K562 (cell line): ENCODE measurements at regions not wholly inside any gene's neighbourhood (a gene's known extent, or its start where the extent isn't known, plus 50 kb on each side); places are given as distances from the start of the nearest gene placed in this dataset.

Source experiments
- CBFA2T3 ChIP-seq: fragments of 450-650 bp; IDR thresholded peaks from 2 replicates; pipeline ENCODE4 v1.6.1; 2017
- CBX3 ChIP-seq, 2 experiments: IDR thresholded peaks; 1 replicate in 1 of 2; 2 replicates in 1 of 2; pipeline ENCODE4 v1.6.1; 2012; ENCODE audit warnings: inconsistent platforms in 2 of 2, low read length in 2 of 2, borderline replicate concordance in 1 of 2, control low read depth in 1 of 2
- CCAR2 ChIP-seq: fragments of 200-400 bp; formaldehyde crosslinking; IDR thresholded peaks from 2 replicates; pipeline ENCODE4 v1.6.1; 2017; ENCODE audit warnings: mild to moderate bottlenecking, low read depth, low read length
- DPF2 ChIP-seq: fragments of 450-650 bp; IDR thresholded peaks from 2 replicates; pipeline ENCODE4 v1.6.1; 2016
- FUS ChIP-seq: fragments of 200-400 bp; formaldehyde crosslinking; optimal IDR thresholded peaks from 2 replicates; pipeline ENCODE3; 2017; ENCODE audit warnings: low read depth, low read length
- GABPB2 ChIP-seq: fragments of 250-450 bp; sonication (Bioruptor Pico); conservative IDR thresholded peaks from 2 replicates; pipeline ENCODE4 v1.5.1; 2021; ENCODE audit warnings: mild to moderate bottlenecking
- HCFC1 ChIP-seq: IDR thresholded peaks from 2 replicates; pipeline ENCODE4 v1.6.1; 2012; ENCODE audit warnings: low read depth, low read length, improper control_type of control experiment
- HIVEP1 ChIP-seq: fragments of 250-450 bp; sonication (Bioruptor Pico); IDR thresholded peaks from 2 replicates; pipeline ENCODE4 v1.4.0; 2020; ENCODE audit warnings: mild to moderate bottlenecking
- HNRNPLL ChIP-seq: fragments of 200-400 bp; formaldehyde crosslinking; IDR thresholded peaks from 2 replicates; pipeline ENCODE4 v1.6.1; 2017; ENCODE audit warnings: low read length, low read depth, mild to moderate bottlenecking; ENCODE audit not compliant: poor library complexity, severe bottlenecking
- KDM1A ChIP-seq, 2 experiments: fragments of 450-650 bp; IDR thresholded peaks; 2 replicates each; pipeline ENCODE4 v1.6.1; 2016; ENCODE audit warnings: mild to moderate bottlenecking in 2 of 2
- LCOR ChIP-seq: sonication (generic); formaldehyde crosslinking; IDR thresholded peaks from 2 replicates; pipeline ENCODE4 v1.8.0; 2022; ENCODE audit warnings: mild to moderate bottlenecking, missing genetic modification reagents
- MECOM ChIP-seq: fragments of 250-450 bp; sonication (Bioruptor Pico); IDR thresholded peaks from 2 replicates; pipeline ENCODE4 v1.8.0; 2022; ENCODE audit warnings: inconsistent platforms
- MEIS2 ChIP-seq: fragments of 450-650 bp; IDR thresholded peaks from 2 replicates; pipeline ENCODE4 v1.6.1; 2014; ENCODE audit warnings: mild to moderate bottlenecking; ENCODE audit not compliant: partially characterized antibody
- PCBP1 ChIP-seq: fragments of 200-400 bp; formaldehyde crosslinking; IDR thresholded peaks from 2 replicates; pipeline ENCODE4 v1.6.1; 2018; ENCODE audit warnings: mild to moderate bottlenecking, low read depth, low read length; ENCODE audit not compliant: poor library complexity, severe bottlenecking
- POLR2B ChIP-seq: fragments of 450-650 bp; IDR thresholded peaks from 2 replicates; pipeline ENCODE4 v1.6.1; 2018; ENCODE audit warnings: low read depth; ENCODE audit not compliant: partially characterized antibody
- POLR2G ChIP-seq: fragments of 200-400 bp; formaldehyde crosslinking; IDR thresholded peaks from 2 replicates; pipeline ENCODE4 v1.6.1; 2017; ENCODE audit warnings: low read depth, mild to moderate bottlenecking, antibody characterized with exemption, low read length, moderate library complexity
- POLR3A ChIP-seq: IDR thresholded peaks from 2 replicates; pipeline ENCODE4 v1.6.1; 2011; ENCODE audit warnings: borderline replicate concordance, mild to moderate bottlenecking, moderate library complexity; ENCODE audit not compliant: insufficient read length, insufficient read depth; ENCODE audit errors: extremely low read depth
- PRMT5 ChIP-seq: sonication (generic); formaldehyde crosslinking; IDR thresholded peaks from 2 replicates; pipeline ENCODE4 v1.5.0; 2020; ENCODE audit warnings: missing genetic modification reagents
- RBFOX2 ChIP-seq: fragments of 200-400 bp; formaldehyde crosslinking; IDR thresholded peaks from 2 replicates; pipeline ENCODE4 v1.6.1; 2017; ENCODE audit warnings: low read depth, mild to moderate bottlenecking, low read length, moderate library complexity
- RBM39 ChIP-seq: fragments of 200-400 bp; formaldehyde crosslinking; optimal IDR thresholded peaks from 2 replicates; pipeline ENCODE3; 2018; ENCODE audit warnings: low read depth, low read length
- SMARCE1 ChIP-seq: fragments of 450-650 bp; IDR thresholded peaks from 2 replicates; pipeline ENCODE4 v1.7.1; 2016; ENCODE audit warnings: mild to moderate bottlenecking
- TEAD4 ChIP-seq, 2 experiments: sonication (generic) in 1 of 2; formaldehyde crosslinking in 1 of 2; IDR thresholded peaks; 2 replicates each; pipeline versions ENCODE4 v1.6.1 to v1.8.0; 2012 to 2022; ENCODE audit warnings: borderline replicate concordance in 1 of 2, inconsistent platforms in 1 of 2, low read length in 1 of 2, mild to moderate bottlenecking in 1 of 2, missing genetic modification reagents in 1 of 2
- TRIM28 ChIP-seq: fragments of 450-650 bp; IDR thresholded peaks from 2 replicates; pipeline ENCODE4 v1.6.1; 2017
- XRCC5 ChIP-seq: fragments of 200-400 bp; formaldehyde crosslinking; IDR thresholded peaks from 2 replicates; pipeline ENCODE4 v1.6.1; 2017; ENCODE audit warnings: low read depth, mild to moderate bottlenecking, low read length
- ZNF134 ChIP-seq: fragments of 250-450 bp; sonication (Bioruptor Pico); conservative IDR thresholded peaks from 2 replicates; pipeline ENCODE4 v1.4.0; 2020
- ZNF282 ChIP-seq: sonication (generic); formaldehyde crosslinking; IDR thresholded peaks from 2 replicates; pipeline ENCODE4 v1.8.1; 2023; ENCODE audit warnings: missing genetic modification reagents
- ZNF551 ChIP-seq: fragments of 250-450 bp; sonication (Bioruptor Pico); IDR thresholded peaks from 2 replicates; pipeline ENCODE4 v1.5.0; 2021; ENCODE audit warnings: mild to moderate bottlenecking, moderate library complexity
- ZNF785 ChIP-seq: fragments of 250-450 bp; sonication (Bioruptor Pico); IDR thresholded peaks from 2 replicates; pipeline ENCODE4 v1.4.0; 2020; ENCODE audit warnings: mild to moderate bottlenecking
- TF ChIP-seq, protein P1 (sequence below): fragments of 250-450 bp; sonication (Bioruptor Pico); IDR thresholded peaks from 2 replicates; pipeline ENCODE4 v1.8.0; 2022; ENCODE audit warnings: moderate library complexity, mild to moderate bottlenecking, inconsistent platforms
- TF ChIP-seq, protein P2 (sequence below): fragments of 450-650 bp; IDR thresholded peaks from 2 replicates; pipeline ENCODE4 v1.6.1; 2016
- TF ChIP-seq, protein P3 (sequence below): fragments of 250-450 bp; sonication (Bioruptor Pico); IDR thresholded peaks from 2 replicates; pipeline ENCODE4 v1.5.1; 2021; ENCODE audit warnings: mild to moderate bottlenecking

DNA sequence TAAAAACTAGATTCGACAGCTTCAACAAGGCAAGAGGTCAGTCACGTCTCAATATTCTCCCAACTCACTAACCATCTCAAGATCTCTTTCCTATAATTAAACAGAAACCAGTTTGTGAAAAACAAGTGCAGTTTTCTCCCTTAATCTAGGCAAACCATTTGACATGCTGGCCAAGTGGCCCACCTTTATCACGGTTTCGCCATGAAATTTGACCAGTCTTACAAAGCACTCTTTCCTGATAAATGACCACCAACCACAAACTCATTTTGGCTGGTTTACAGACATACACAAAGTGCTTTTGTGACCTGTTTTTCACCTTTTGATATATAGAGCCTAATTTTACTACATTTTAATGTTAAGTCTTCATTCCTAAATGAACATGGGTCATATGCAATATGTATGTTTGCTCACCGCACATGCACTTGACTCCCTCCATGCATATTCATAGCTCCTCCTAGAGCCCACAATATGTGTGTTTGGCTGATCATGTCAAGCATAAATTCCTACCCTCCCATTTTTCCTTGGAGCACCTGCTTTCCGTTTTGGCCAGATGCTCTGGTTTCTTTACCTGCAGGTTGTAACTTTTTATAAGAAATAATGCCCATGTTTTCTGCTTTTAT is 385.1 kb downstream of the RAD51AP2 start (continued):
- no peak for TF ChIP-seq ZNF134 (CRISPR knock-in tag)
- peak; percentile 95 for TF ChIP-seq TEAD4 (IDR thresholded peaks at IDR 0.05; ENCODE audit: low read length)
- no peak for TF ChIP-seq TEAD4 (CRISPR knock-in tag; IDR thresholded peaks at IDR 0.05; ENCODE audit: borderline replicate concordance)
- TF ChIP-seq POLR3A, result no peak
- TF ChIP-seq, protein P1, sequence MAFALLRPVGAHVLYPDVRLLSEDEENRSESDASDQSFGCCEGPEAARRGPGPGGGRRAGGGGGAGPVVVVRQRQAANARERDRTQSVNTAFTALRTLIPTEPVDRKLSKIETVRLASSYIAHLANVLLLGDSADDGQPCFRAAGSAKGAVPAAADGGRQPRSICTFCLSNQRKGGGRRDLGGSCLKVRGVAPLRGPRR (CRISPR knock-in tag), result no peak
- no peak for TF ChIP-seq ZNF282 (CRISPR knock-in tag)
- no peak for TF ChIP-seq TRIM28
- TF ChIP-seq PCBP1, result no peak
- TF ChIP-seq, protein P2, sequence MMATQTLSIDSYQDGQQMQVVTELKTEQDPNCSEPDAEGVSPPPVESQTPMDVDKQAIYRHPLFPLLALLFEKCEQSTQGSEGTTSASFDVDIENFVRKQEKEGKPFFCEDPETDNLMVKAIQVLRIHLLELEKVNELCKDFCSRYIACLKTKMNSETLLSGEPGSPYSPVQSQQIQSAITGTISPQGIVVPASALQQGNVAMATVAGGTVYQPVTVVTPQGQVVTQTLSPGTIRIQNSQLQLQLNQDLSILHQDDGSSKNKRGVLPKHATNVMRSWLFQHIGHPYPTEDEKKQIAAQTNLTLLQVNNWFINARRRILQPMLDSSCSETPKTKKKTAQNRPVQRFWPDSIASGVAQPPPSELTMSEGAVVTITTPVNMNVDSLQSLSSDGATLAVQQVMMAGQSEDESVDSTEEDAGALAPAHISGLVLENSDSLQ, result no peak
- no peak for TF ChIP-seq POLR2G
- no peak for TF ChIP-seq HCFC1
- TF ChIP-seq XRCC5, result no peak
- TF ChIP-seq FUS, result no peak
- TF ChIP-seq GABPB2 (CRISPR knock-in tag), result no peak
- no peak for TF ChIP-seq HNRNPLL
- TF ChIP-seq RBM39, result no peak
- TF ChIP-seq, protein P3, sequence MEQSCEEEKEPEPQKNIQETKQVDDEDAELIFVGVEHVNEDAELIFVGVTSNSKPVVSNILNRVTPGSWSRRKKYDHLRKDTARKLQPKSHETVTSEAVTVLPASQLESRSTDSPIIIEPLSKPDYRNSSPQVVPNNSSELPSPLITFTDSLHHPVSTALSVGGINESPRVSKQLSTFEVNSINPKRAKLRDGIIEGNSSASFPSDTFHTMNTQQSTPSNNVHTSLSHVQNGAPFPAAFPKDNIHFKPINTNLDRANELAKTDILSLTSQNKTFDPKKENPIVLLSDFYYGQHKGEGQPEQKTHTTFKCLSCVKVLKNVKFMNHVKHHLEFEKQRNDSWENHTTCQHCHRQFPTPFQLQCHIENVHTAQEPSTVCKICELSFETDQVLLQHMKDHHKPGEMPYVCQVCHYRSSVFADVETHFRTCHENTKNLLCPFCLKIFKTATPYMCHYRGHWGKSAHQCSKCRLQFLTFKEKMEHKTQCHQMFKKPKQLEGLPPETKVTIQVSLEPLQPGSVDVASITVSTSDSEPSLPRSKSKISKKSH (CRISPR knock-in tag), result no peak
- TF ChIP-seq CBX3 (IDR thresholded peaks at IDR 0.05; ENCODE audit: borderline replicate concordance in 1 of 2, low read length in 2 of 2), result peak in 1 of 2 experiments; percentile 54; a peak in 1 of 3 replicates
- peak; percentile 80 for TF ChIP-seq DPF2
- TF ChIP-seq MECOM (CRISPR knock-in tag), result no peak
- no peak for TF ChIP-seq SMARCE1
- TF ChIP-seq KDM1A (IDR thresholded peaks at IDR 0.05), result peak; percentile 39 to 65; a peak in 2 of 4 replicates
- no peak for TF ChIP-seq CCAR2
- TF ChIP-seq MEIS2, result peak; percentile 48
- no peak for TF ChIP-seq HIVEP1 (CRISPR knock-in tag)
- TF ChIP-seq ZNF785, result no peak
- peak; percentile 95 for TF ChIP-seq LCOR (CRISPR knock-in tag)
- TF ChIP-seq ZNF551 (CRISPR knock-in tag), result no peak
- TF ChIP-seq POLR2B, result no peak
- TF ChIP-seq PRMT5 (CRISPR knock-in tag), result no peak
- TF ChIP-seq CBFA2T3, result peak; percentile 91
- TF ChIP-seq RBFOX2, result no peak
